GM12892 (cell line): ENCODE measurements at regions not wholly inside any gene's neighbourhood (a gene's known extent, or its start where the extent isn't known, plus 50 kb on each side); places are given as distances from the start of the nearest gene placed in this dataset.

ENCODE experiments used
- POLR2A ChIP-seq: IDR thresholded peaks from 2 replicates; pipeline ENCODE4 v1.6.1; 2011; ENCODE audit warnings: low read depth, low read length, control low read depth
- TAF1 ChIP-seq: IDR thresholded peaks from 2 replicates; pipeline ENCODE4 v1.6.1; 2011; ENCODE audit warnings: low read depth, mild to moderate bottlenecking, control low read depth, low read length, borderline replicate concordance

GRCh38 chr12:124694846-124695497 lies 127.6 kb upstream of the NCOR2 start:
- no peak for TF ChIP-seq POLR2A
- no peak for TF ChIP-seq TAF1
